Liver (tissue), 8 donors: ENCODE measurements at regions not wholly inside any gene's neighbourhood (a gene's known extent, or its start where the extent isn't known, plus 50 kb on each side); places are given as distances from the start of the nearest gene placed in this dataset.

ENCODE experiments used
- DNase-seq: peaks from one replicate; pipeline ENCODE4 v3.0.0-alpha.2; 2017; ENCODE audit warnings: low spot score
- H3K27ac ChIP-seq, 2 donors: one replicate each; pipeline ENCODE4 v1.7.0; 2013; ENCODE audit warnings: inconsistent platforms in 2 of 2, low read length in 2 of 2, control low read depth in 1 of 2, low read depth in 1 of 2, mild to moderate bottlenecking in 1 of 2
- H3K27me3 ChIP-seq, 4 donors: one replicate each; pipeline versions ENCODE4 v1.6.1 to v1.7.0; 2013; ENCODE audit warnings: low read length in 3 of 4, inconsistent platforms in 1 of 4, mild to moderate bottlenecking in 1 of 4, moderate library complexity in 1 of 4; ENCODE audit not compliant: control insufficient read depth in 4 of 4, insufficient read depth in 4 of 4
- H3K36me3 ChIP-seq, 4 donors: one replicate each; pipeline versions ENCODE4 v1.6.1 to v1.7.0; 2013; ENCODE audit warnings: low read length in 3 of 4, mild to moderate bottlenecking in 3 of 4, low read depth in 1 of 4, moderate library complexity in 1 of 4; ENCODE audit not compliant: control insufficient read depth in 4 of 4, insufficient read depth in 3 of 4
- H3K4me1 ChIP-seq, 4 donors: one replicate each; pipeline versions ENCODE4 v1.6.1 to v1.7.0; 2013; ENCODE audit warnings: low read length in 3 of 4, mild to moderate bottlenecking in 3 of 4, moderate library complexity in 1 of 4; ENCODE audit not compliant: control insufficient read depth in 4 of 4, insufficient read depth in 4 of 4
- H3K4me3 ChIP-seq, 3 donors: one replicate each; pipeline versions ENCODE4 v1.6.1 to v1.7.0; 2013; ENCODE audit warnings: low read length in 3 of 3, control low read depth in 1 of 3, low read depth in 1 of 3, mild to moderate bottlenecking in 1 of 3
- H3K9ac ChIP-seq, 2 donors: one replicate each; pipeline ENCODE4 v1.7.0; 2013; ENCODE audit warnings: low read length in 2 of 2, mild to moderate bottlenecking in 2 of 2, moderate library complexity in 2 of 2, control low read depth in 1 of 2, low read depth in 1 of 2
- H3K9me3 ChIP-seq, 4 donors: one replicate each; pipeline versions ENCODE4 v1.6.1 to v1.7.0; 2013; ENCODE audit warnings: low read length in 3 of 4; ENCODE audit not compliant: control insufficient read depth in 4 of 4
- EGR1 ChIP-seq, 2 donors: IDR thresholded peaks; 2 replicates each; pipeline ENCODE4 v1.6.1; 2016 to 2018; ENCODE audit warnings: antibody characterized with exemption in 2 of 2, low read depth in 2 of 2
- FOXA1 ChIP-seq: IDR thresholded peaks from 2 replicates; pipeline ENCODE4 v1.6.1; 2016; ENCODE audit warnings: antibody characterized with exemption
- FOXA2 ChIP-seq: IDR thresholded peaks from 2 replicates; pipeline ENCODE4 v1.6.1; 2016; ENCODE audit warnings: antibody characterized with exemption
- GABPA ChIP-seq, 2 donors: IDR thresholded peaks in 1 of 2; conservative IDR thresholded peaks in 1 of 2; 2 replicates each; pipeline ENCODE4 v1.6.1; 2016; ENCODE audit warnings: antibody characterized with exemption in 2 of 2, mild to moderate bottlenecking in 1 of 2, moderate library complexity in 1 of 2
- HNF4A ChIP-seq, 2 donors: conservative IDR thresholded peaks; 2 replicates each; pipeline ENCODE4 v1.6.1; 2016; ENCODE audit warnings: antibody characterized with exemption in 2 of 2, mild to moderate bottlenecking in 2 of 2
- HNF4G ChIP-seq: IDR thresholded peaks from 2 replicates; pipeline ENCODE4 v1.6.1; 2016; ENCODE audit warnings: antibody characterized with exemption
- JUND ChIP-seq, 2 donors: IDR thresholded peaks; 2 replicates each; pipeline ENCODE4 v1.6.1; 2016; ENCODE audit warnings: antibody characterized with exemption in 2 of 2
- MAX ChIP-seq: IDR thresholded peaks from 2 replicates; pipeline ENCODE4 v1.6.1; 2016; ENCODE audit warnings: antibody characterized with exemption
- NR2F2 ChIP-seq: IDR thresholded peaks from 2 replicates; pipeline ENCODE4 v1.6.1; 2016; ENCODE audit warnings: antibody characterized with exemption
- RAD21 ChIP-seq, 2 donors: IDR thresholded peaks; 2 replicates each; pipeline ENCODE4 v1.6.1; 2016; ENCODE audit warnings: antibody characterized with exemption in 2 of 2, mild to moderate bottlenecking in 2 of 2
- RXRA ChIP-seq, 2 donors: IDR thresholded peaks; 2 replicates each; pipeline ENCODE4 v1.6.1; 2017 to 2018; ENCODE audit warnings: antibody characterized with exemption in 2 of 2, mild to moderate bottlenecking in 1 of 2
- SP1 ChIP-seq: IDR thresholded peaks from 2 replicates; pipeline ENCODE4 v1.6.1; 2018; ENCODE audit warnings: antibody characterized with exemption, mild to moderate bottlenecking
- TAF1 ChIP-seq: conservative IDR thresholded peaks from 2 replicates; pipeline ENCODE4 v1.6.1; 2016; ENCODE audit warnings: antibody characterized with exemption, mild to moderate bottlenecking
- YY1 ChIP-seq: IDR thresholded peaks from 2 replicates; pipeline ENCODE4 v1.6.1; 2016; ENCODE audit warnings: antibody characterized with exemption, mild to moderate bottlenecking
- ZBTB33 ChIP-seq: IDR thresholded peaks from 2 replicates; pipeline ENCODE4 v1.6.1; 2016; ENCODE audit warnings: antibody characterized with exemption
- WGBS: extraction: QIAGEN DNeasy Blood & Tissue Kit; methylation state at CpG from one replicate; pipeline ENCODE4 v1.1.7; 2013; 5-methylcytosine and 5-hydroxymethylcytosine counted together
- TF ChIP-seq, protein P1 (sequence below): fragments of 150-350 bp; IDR thresholded peaks from 2 replicates; pipeline ENCODE4 v1.5.1; 2017; ENCODE audit warnings: improper control_type of control experiment, low read depth, low read length; ENCODE audit not compliant: missing input control
- TF ChIP-seq, protein P2 (sequence below): IDR thresholded peaks from 2 replicates; pipeline ENCODE4 v1.6.1; 2016; ENCODE audit warnings: antibody characterized with exemption
- TF ChIP-seq, protein P3 (sequence below): IDR thresholded peaks from 2 replicates; pipeline ENCODE4 v1.6.1; 2016; ENCODE audit warnings: antibody characterized with exemption, mild to moderate bottlenecking
- donor health status: healthy.
- donor health status: healthy.
- donor health status: healthy.
- donor health status: healthy.
- donor health status: healthy.

DNA sequence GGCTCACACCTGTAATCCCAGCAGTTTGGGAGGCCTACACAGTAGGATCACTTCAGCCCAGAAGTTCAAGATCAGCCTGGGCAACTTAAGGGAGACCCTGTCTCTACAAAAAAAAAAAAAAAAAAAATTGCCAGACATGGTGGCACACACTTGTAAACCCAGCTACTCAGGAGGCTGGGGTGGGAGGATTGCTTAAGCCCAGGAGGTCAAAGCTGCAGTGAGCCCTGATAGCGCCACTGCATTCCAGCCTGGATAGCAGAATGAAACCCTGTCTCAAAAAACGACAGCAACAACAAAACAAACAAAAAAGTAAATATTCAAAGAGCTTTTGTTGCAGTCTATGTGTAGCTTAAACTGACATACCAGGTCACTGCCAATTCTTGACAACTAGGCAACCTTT lies 63.1 kb upstream of the TANK start (continued):
- no peak for TF ChIP-seq MAX
- no peak for TF ChIP-seq HNF4G

GRCh38 chr2:161100211-161100895 lies 59.9 kb upstream of the TANK start:
- Histone ChIP-seq H3K4me1 (no peaks in the 10 kb centered on the region), H3K36me3 (no peaks in the 10 kb centered on the region), H3K27ac (no peak overlapping the region), H3K27me3 (no peaks in the 10 kb centered on the region), H3K9me3 (peaks cover 0 to 4% (median 0%) of the 10 kb centered on the region in 4 donors), H3K4me3 (no peak overlapping the region), H3K9ac (no peak overlapping the region)
- TF ChIP-seq TAF1 (no peak), SP1 (no peak), HNF4G (no peak), FOXA2 (no peak), JUND (IDR thresholded peaks at IDR 0.05) (no peak), GABPA (IDR thresholded peaks at IDR 0.05 in 1 of 2, conservative IDR thresholded peaks at IDR 0.05 in 1 of 2) (no peak)
- no peak for DNase-seq
- WGBS: 83% methylated on average over 4 of the region's 4 CpGs

DNA sequence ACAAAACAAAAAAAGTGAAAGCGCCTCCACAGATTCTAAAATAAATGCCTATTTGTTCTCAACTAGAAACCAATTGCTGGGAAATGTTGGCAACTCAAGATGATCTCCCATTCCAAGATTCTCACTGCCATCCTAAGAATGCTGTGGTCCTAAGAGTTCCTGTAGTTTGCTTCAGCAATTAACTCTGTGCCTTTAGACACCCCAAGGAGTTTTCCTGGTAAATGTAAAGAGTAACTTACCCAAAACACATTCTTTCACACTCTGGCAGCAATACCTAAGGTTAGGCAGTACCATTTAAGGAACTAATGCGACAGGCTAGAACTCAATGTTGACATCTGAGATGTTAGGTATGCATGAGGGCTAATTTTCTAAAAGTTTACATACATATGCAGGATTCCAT lies 58.8 kb upstream of the TANK start:
- no peaks in the 10 kb centered on the region for H3K27me3 ChIP-seq
- WGBS: 94% methylated on average over 2 of the region's 2 CpGs
- no peak for TF ChIP-seq SP1
- TF ChIP-seq HNF4A (conservative IDR thresholded peaks at IDR 0.05): no peak
- no peak for TF ChIP-seq FOXA1
- TF ChIP-seq GABPA (IDR thresholded peaks at IDR 0.05 in 1 of 2, conservative IDR thresholded peaks at IDR 0.05 in 1 of 2): no peak
- TF ChIP-seq, protein P1, sequence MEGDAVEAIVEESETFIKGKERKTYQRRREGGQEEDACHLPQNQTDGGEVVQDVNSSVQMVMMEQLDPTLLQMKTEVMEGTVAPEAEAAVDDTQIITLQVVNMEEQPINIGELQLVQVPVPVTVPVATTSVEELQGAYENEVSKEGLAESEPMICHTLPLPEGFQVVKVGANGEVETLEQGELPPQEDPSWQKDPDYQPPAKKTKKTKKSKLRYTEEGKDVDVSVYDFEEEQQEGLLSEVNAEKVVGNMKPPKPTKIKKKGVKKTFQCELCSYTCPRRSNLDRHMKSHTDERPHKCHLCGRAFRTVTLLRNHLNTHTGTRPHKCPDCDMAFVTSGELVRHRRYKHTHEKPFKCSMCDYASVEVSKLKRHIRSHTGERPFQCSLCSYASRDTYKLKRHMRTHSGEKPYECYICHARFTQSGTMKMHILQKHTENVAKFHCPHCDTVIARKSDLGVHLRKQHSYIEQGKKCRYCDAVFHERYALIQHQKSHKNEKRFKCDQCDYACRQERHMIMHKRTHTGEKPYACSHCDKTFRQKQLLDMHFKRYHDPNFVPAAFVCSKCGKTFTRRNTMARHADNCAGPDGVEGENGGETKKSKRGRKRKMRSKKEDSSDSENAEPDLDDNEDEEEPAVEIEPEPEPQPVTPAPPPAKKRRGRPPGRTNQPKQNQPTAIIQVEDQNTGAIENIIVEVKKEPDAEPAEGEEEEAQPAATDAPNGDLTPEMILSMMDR: no peak
- no peak for TF ChIP-seq EGR1 (IDR thresholded peaks at IDR 0.05; ENCODE audit: low read depth in 2 of 2)
- TF ChIP-seq RXRA (IDR thresholded peaks at IDR 0.05): no peak
- TF ChIP-seq NR2F2: no peak
- no peak for TF ChIP-seq YY1
- no peak for TF ChIP-seq MAX
- no peak for TF ChIP-seq FOXA2
- no peak for TF ChIP-seq TAF1
- no peak for TF ChIP-seq HNF4G
- no peak for TF ChIP-seq JUND (IDR thresholded peaks at IDR 0.05)
- TF ChIP-seq ZBTB33: no peak
- TF ChIP-seq RAD21 (IDR thresholded peaks at IDR 0.05): no peak
- TF ChIP-seq, protein P2, sequence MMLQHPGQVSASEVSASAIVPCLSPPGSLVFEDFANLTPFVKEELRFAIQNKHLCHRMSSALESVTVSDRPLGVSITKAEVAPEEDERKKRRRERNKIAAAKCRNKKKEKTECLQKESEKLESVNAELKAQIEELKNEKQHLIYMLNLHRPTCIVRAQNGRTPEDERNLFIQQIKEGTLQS: no peak
- TF ChIP-seq, protein P3, sequence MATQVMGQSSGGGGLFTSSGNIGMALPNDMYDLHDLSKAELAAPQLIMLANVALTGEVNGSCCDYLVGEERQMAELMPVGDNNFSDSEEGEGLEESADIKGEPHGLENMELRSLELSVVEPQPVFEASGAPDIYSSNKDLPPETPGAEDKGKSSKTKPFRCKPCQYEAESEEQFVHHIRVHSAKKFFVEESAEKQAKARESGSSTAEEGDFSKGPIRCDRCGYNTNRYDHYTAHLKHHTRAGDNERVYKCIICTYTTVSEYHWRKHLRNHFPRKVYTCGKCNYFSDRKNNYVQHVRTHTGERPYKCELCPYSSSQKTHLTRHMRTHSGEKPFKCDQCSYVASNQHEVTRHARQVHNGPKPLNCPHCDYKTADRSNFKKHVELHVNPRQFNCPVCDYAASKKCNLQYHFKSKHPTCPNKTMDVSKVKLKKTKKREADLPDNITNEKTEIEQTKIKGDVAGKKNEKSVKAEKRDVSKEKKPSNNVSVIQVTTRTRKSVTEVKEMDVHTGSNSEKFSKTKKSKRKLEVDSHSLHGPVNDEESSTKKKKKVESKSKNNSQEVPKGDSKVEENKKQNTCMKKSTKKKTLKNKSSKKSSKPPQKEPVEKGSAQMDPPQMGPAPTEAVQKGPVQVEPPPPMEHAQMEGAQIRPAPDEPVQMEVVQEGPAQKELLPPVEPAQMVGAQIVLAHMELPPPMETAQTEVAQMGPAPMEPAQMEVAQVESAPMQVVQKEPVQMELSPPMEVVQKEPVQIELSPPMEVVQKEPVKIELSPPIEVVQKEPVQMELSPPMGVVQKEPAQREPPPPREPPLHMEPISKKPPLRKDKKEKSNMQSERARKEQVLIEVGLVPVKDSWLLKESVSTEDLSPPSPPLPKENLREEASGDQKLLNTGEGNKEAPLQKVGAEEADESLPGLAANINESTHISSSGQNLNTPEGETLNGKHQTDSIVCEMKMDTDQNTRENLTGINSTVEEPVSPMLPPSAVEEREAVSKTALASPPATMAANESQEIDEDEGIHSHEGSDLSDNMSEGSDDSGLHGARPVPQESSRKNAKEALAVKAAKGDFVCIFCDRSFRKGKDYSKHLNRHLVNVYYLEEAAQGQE: no peak

More for the DNA sequence above, 58.8 kb upstream of the TANK start:
- Histone ChIP-seq H3K36me3 (no peaks in the 10 kb centered on the region), H3K9ac (no peak overlapping the region), H3K9me3 (peaks cover 0 to 4% (median 0%) of the 10 kb centered on the region in 4 donors), H3K4me3 (no peak overlapping the region), H3K4me1 (no peaks in the 10 kb centered on the region), H3K27ac (no peak overlapping the region)
- DNase-seq: no peak
